ENCODE measurements at regions not wholly inside any gene's neighbourhood (a gene's known extent, or its start where the extent isn't known, plus 50 kb on each side); places are given as distances from the start of the nearest gene placed in this dataset.

DNA sequence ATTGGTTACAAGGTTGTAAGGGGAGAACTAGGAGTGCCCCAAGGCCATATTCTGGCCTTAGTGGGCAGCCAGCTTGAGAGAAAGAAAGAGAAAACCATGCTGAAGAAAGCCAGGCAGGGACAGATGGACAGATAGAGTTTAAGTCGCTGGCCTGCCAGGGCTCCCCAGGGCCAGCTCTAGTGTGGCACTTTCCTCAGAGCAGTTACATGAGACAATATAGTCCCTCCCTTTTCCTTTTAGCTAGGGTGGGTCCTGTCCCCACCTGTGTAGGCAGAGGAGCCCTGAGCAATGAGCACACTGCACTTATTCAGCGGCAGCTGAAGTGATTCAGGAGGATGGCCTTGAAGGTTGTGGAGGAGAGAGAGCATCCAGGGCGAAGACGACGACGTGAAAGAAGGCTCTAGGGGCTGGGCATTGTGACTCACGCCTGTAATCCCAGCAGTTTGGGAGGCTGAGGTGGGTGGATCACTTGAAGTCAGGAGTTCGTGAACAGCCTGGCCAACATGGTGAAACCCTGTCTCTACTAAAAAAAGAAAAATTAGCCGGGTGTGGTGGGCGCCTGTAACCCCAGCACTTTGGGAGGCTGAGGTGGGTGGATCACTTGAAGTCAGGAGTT lies 152.0 kb upstream of the SLC1A4 start:
- H3K36me3 ChIP-seq (ENCODE audit: insufficient read depth, low read length): no peaks in the 10 kb centered on the region
- H3K4me1 ChIP-seq (ENCODE audit: insufficient read depth, low read length): no peaks in the 10 kb centered on the region
- H3K9me3 ChIP-seq (ENCODE audit: low read length): no peaks in the 10 kb centered on the region
- no peak overlapping the region for H3K4me3 ChIP-seq (ENCODE audit: low read length)
- H2AFZ ChIP-seq (ENCODE audit: low read depth, low read length): no peak overlapping the region
- peaks cover 2% of the 10 kb centered on the region for H3K27me3 ChIP-seq (ENCODE audit: insufficient read depth, low read length)

DNA sequence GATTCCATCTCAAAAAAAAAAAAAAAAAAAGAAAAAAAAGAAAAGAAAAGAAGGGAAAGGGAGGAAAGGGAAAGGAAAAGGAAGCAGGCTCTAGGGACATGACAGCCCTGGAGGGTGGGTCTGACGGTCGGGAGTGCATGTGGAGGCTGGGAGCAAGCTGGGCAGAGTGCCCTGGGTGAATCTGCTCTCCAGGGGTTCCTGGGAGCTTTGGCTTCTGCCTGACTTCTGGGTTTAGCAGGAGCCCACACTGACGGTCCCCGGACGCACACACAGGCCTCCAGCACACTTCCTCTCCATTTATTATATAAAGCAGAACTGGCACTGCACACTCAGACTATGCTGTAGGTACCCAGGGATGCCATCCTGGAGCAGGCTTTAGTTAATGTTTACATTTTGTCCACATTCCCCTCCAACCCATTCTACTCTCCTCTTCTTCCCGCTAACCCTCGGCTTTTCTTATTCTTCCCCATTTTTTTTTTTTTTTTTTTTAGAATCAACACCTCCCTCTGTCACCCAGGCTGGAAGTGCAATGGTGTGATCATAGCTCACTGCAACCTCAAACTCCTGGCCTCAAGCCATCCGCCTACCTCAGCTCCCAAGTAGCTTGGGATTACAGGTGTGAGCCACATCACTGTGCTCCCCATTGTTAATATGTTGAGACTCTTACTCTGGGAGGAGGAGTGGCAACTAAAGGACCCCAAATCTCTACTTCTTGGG lies 151.1 kb upstream of the SLC1A4 start:
- no peaks in the 10 kb centered on the region for H3K9me3 ChIP-seq (ENCODE audit: low read length)
- H3K4me3 ChIP-seq (ENCODE audit: low read length): no peak overlapping the region
- H3K27me3 ChIP-seq (ENCODE audit: insufficient read depth, low read length): peaks cover 2% of the 10 kb centered on the region
- no peaks in the 10 kb centered on the region for H3K36me3 ChIP-seq (ENCODE audit: insufficient read depth, low read length)
- no peak overlapping the region for H2AFZ ChIP-seq (ENCODE audit: low read depth, low read length)
- H3K4me1 ChIP-seq (ENCODE audit: insufficient read depth, low read length): no peaks in the 10 kb centered on the region

DNA sequence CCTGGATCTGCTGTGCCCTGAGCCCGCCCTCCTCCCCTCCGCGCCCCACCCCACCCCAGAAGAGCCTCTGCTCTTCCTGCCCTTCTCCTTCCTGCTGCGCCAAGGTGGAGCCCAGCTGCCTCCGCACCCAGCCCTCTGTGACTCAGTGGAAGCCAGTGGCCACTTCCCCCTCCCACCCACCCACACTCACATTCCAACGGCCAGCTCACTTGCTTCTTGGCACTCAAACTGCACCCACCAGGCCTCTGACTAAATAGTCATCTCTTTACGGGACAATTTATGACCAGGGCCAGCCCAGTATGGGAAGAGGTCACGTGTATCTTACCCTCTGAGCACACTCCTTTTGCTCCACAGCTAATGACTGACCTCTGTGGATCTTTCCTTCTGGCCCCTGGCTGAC lies 150.4 kb upstream of the SLC1A4 start:
- Histone ChIP-seq H3K27me3 (ENCODE audit: insufficient read depth, low read length) (peaks cover 2% of the 10 kb centered on the region), H3K9me3 (ENCODE audit: low read length) (no peaks in the 10 kb centered on the region), H3K4me1 (ENCODE audit: insufficient read depth, low read length) (no peaks in the 10 kb centered on the region), H3K4me3 (ENCODE audit: low read length) (no peak overlapping the region), H3K36me3 (ENCODE audit: insufficient read depth, low read length) (no peaks in the 10 kb centered on the region), H2AFZ (ENCODE audit: low read depth, low read length) (no peak overlapping the region)

DNA sequence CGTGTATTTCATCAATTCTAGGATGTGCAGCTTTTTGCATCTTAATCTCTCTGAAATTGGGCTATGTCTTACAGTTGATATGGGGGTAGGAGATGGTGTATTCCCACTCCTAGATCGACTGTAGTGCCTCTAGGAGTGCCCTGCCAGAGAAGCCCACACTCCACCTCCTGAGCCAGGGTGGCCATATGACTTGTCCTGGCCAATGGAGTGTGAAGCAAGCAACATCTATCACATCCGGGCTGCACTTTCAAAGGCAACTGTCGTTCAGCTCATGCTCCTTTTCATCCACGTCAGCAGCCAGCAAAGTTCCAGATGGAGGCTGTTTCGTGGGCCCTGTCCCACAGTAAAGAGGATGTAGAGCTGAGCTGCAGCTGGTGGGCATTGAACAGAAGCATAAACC lies 149.4 kb upstream of the SLC1A4 start:
- Histone ChIP-seq H2AFZ (ENCODE audit: low read depth, low read length) (no peak overlapping the region), H3K4me3 (ENCODE audit: low read length) (no peak overlapping the region), H3K27me3 (ENCODE audit: insufficient read depth, low read length) (peaks cover 2% of the 10 kb centered on the region), H3K9me3 (ENCODE audit: low read length) (no peaks in the 10 kb centered on the region), H3K4me1 (ENCODE audit: insufficient read depth, low read length) (no peaks in the 10 kb centered on the region), H3K36me3 (ENCODE audit: insufficient read depth, low read length) (no peaks in the 10 kb centered on the region)

DNA sequence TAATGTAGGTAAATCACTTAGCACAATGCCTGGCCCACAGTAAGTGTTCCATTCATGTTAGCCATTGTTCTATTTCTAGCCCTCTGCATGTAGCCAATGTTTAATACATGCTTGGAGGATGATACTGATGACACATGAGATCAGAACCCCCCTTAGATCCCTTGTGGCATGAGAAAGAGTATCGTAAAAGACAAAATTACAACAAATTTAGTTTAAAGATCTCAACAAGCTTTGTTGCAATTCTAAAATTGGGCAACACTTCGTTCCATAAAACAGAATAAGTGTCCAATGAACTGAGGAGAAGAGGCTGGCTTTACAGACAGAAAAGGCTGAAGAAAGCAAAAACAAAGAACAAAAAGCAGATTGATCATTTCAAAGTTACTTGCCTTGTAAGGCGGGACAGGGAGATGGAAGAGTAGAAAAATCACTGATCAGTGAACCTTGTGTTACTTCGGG lies 148.7 kb upstream of the SLC1A4 start:
- Histone ChIP-seq H3K27me3 (ENCODE audit: insufficient read depth, low read length) (peaks cover 2% of the 10 kb centered on the region), H2AFZ (ENCODE audit: low read depth, low read length) (no peak overlapping the region), H3K4me1 (ENCODE audit: insufficient read depth, low read length) (peaks cover 3% of the 10 kb centered on the region), H3K36me3 (ENCODE audit: insufficient read depth, low read length) (no peaks in the 10 kb centered on the region), H3K9me3 (ENCODE audit: low read length) (no peaks in the 10 kb centered on the region), H3K4me3 (ENCODE audit: low read length) (no peak overlapping the region)

DNA sequence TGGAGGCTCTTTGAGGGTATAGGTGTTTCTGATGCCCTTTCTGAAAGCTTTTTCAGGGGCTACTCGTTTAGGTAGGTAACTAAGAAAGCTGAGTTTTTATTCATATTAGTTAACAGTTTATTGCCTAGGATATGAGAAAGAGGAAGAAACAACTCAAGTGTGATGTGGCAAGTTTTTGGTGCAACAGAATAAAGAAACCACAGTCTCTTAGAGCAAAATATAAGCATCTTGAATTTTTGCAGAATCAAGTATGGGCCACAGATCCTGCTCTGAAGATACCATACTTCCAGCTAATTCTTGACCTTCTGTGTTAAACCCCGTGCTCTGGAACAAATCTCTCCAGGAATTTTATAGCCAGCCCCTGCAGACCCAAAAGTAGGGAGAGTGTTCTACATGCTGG lies 147.7 kb upstream of the SLC1A4 start:
- Histone ChIP-seq H3K9me3 (ENCODE audit: low read length) (no peaks in the 10 kb centered on the region), H3K27me3 (ENCODE audit: insufficient read depth, low read length) (no peaks in the 10 kb centered on the region), H3K4me3 (ENCODE audit: low read length) (no peak overlapping the region), H3K4me1 (ENCODE audit: insufficient read depth, low read length) (peaks cover 13% of the 10 kb centered on the region), H3K36me3 (ENCODE audit: insufficient read depth, low read length) (no peaks in the 10 kb centered on the region), H2AFZ (ENCODE audit: low read depth, low read length) (no peak overlapping the region)

DNA sequence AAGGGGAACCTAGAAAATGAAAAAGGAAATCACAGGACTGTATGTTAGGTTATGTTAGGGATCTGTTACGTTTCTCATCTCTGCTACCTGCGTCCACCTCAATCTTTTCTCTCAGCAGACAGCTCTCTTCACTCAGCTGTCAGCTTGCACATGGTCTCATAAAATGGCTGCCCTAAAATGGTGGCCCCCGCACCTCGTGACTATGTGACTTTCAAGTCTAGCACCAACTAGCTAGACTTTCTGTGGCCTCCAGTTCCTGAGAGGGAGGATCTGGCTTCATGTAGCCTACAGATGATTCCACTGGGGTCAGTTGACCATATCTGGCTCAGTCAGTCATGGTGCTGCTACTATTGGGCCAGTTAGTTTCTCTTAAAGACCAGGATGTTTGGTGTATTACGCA lies 147.2 kb upstream of the SLC1A4 start:
- Histone ChIP-seq H2AFZ (ENCODE audit: low read depth, low read length) (no peak overlapping the region), H3K27me3 (ENCODE audit: insufficient read depth, low read length) (no peaks in the 10 kb centered on the region), H3K4me3 (ENCODE audit: low read length) (no peak overlapping the region), H3K9me3 (ENCODE audit: low read length) (no peaks in the 10 kb centered on the region), H3K4me1 (ENCODE audit: insufficient read depth, low read length) (peaks cover 18% of the 10 kb centered on the region), H3K36me3 (ENCODE audit: insufficient read depth, low read length) (no peaks in the 10 kb centered on the region)

DNA sequence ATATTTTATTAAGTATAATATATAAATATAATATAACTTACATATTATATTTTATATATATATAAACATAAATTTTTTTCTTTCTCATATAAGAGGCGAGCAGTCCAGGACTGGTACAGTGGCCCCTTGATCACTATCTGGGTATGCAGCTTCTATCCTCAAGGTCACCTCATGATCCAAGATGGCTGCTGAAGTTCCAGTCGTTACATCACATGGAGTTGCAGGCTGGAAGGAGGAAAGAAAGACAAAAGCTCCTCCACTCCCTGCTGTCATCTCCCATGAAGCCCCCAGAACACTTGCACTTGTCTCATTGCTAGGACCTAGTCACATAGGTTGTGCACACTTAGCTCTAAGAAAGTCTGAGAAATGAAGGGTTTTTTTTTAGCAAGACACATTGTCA lies 145.1 kb upstream of the SLC1A4 start:
- Histone ChIP-seq H3K4me1 (ENCODE audit: insufficient read depth, low read length) (peaks cover 25% of the 10 kb centered on the region), H3K36me3 (ENCODE audit: insufficient read depth, low read length) (no peaks in the 10 kb centered on the region), H3K4me3 (ENCODE audit: low read length) (no peak overlapping the region), H3K9me3 (ENCODE audit: low read length) (no peaks in the 10 kb centered on the region), H3K27me3 (ENCODE audit: insufficient read depth, low read length) (no peaks in the 10 kb centered on the region), H2AFZ (ENCODE audit: low read depth, low read length) (no peak overlapping the region)

DNA sequence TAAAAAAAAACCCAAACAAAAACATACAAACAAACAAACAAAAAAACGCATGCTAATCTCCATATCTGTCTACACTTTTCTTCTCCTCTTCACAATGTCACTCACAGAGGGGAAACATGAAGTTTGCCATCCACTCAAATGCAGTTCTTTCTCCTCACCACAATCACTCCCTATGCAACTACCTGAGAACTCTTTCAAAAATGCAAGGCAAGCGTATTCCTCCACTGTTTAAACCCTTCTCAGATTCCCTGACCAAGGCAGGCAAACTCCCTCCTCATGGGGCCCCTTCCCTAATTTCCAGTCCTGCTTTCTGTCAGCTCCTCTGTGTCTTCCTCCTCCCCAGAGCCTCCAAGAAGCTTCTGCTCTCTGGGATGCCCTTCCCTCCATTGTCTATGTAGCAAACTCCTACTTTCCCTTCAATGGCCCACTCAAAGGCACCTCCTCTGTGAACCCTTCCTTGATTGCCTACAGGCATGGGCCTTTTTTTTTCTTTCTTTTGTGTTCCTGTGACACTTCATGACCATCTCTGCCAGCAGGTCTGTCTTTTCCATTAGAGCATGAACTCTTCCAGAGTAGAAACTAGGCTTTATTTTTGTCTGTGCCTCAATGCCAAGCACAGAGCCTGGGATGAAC lies 143.8 kb upstream of the SLC1A4 start:
- Histone ChIP-seq H3K27me3 (ENCODE audit: insufficient read depth, low read length) (no peaks in the 10 kb centered on the region), H2AFZ (ENCODE audit: low read depth, low read length) (no peak overlapping the region), H3K4me3 (ENCODE audit: low read length) (no peak overlapping the region), H3K9me3 (ENCODE audit: low read length) (no peaks in the 10 kb centered on the region), H3K4me1 (ENCODE audit: insufficient read depth, low read length) (peaks cover 25% of the 10 kb centered on the region), H3K36me3 (ENCODE audit: insufficient read depth, low read length) (no peaks in the 10 kb centered on the region)

DNA sequence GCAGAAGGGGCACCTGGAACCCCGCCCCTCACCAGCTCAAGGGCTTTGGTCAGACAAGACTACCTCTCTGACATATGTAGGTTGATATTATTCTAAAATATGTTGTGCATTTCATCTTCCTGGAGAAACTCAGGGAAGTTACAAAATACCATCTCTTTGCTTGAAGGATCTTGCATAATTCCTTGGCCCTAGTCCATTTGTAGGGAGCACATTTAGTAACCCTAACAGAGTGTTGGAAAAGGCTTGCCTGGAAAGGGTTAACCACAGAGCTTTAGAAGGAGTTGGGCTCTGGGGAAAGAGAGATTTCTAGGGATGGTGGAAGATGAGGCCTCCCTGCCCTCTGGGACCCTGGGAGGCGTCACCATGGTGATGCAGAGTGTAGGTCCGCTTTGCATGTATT lies 143.0 kb upstream of the SLC1A4 start:
- H3K4me1 ChIP-seq (ENCODE audit: insufficient read depth, low read length): peaks cover 25% of the 10 kb centered on the region
- no peak overlapping the region for H2AFZ ChIP-seq (ENCODE audit: low read depth, low read length)
- no peaks in the 10 kb centered on the region for H3K27me3 ChIP-seq (ENCODE audit: insufficient read depth, low read length)
- no peak overlapping the region for H3K4me3 ChIP-seq (ENCODE audit: low read length)
- H3K36me3 ChIP-seq (ENCODE audit: insufficient read depth, low read length): no peaks in the 10 kb centered on the region
- no peaks in the 10 kb centered on the region for H3K9me3 ChIP-seq (ENCODE audit: low read length)

DNA sequence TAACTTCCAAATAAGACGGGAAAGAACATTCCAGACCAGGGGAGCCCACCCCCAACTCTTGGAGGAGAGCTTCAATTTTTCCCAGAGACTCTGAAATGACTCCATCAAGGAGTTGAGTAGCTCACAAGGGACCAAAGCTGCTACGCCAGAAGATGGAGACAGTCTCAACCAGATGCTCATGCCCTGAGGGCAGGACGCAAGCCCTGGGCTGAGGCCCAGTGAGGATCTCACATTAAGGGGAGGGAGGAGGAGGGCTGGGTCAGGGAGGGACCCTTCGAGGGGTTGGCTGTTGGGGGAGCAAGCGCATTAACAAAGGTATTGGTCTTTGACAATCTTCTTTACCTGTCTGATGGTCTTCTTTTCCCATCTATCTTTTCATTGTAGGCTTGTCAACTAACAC lies 141.3 kb upstream of the SLC1A4 start:
- H3K9me3 ChIP-seq (ENCODE audit: low read length): no peaks in the 10 kb centered on the region
- no peaks in the 10 kb centered on the region for H3K27me3 ChIP-seq (ENCODE audit: insufficient read depth, low read length)
- H2AFZ ChIP-seq (ENCODE audit: low read depth, low read length): no peak overlapping the region
- H3K4me3 ChIP-seq (ENCODE audit: low read length): no peak overlapping the region
- no peaks in the 10 kb centered on the region for H3K36me3 ChIP-seq (ENCODE audit: insufficient read depth, low read length)
- peaks cover 28% of the 10 kb centered on the region for H3K4me1 ChIP-seq (ENCODE audit: insufficient read depth, low read length)

DNA sequence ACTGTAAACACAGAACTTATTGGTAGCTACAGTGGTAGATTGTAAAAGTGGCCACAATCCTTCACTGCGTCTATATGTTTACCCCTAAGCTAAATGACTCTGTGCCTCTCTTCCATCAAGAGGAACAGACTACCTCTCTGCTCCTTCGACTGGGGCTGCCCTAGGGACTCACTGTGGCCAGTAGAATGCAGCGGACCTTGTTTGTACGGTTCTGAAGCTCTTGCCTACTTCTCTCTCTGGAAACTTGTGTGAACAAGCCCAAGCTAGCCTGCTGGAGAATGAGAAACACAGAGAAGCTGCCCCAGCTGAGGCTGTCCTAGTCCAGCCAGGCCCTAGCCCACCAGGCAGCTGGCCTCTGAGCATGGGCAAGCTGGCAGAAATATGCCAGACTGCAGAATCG lies 140.8 kb upstream of the SLC1A4 start:
- H3K9me3 ChIP-seq (ENCODE audit: low read length): no peaks in the 10 kb centered on the region
- no peak overlapping the region for H3K4me3 ChIP-seq (ENCODE audit: low read length)
- H3K4me1 ChIP-seq (ENCODE audit: insufficient read depth, low read length): peaks cover 29% of the 10 kb centered on the region
- H2AFZ ChIP-seq (ENCODE audit: low read depth, low read length): no peak overlapping the region
- H3K36me3 ChIP-seq (ENCODE audit: insufficient read depth, low read length): no peaks in the 10 kb centered on the region
- no peaks in the 10 kb centered on the region for H3K27me3 ChIP-seq (ENCODE audit: insufficient read depth, low read length)

DNA sequence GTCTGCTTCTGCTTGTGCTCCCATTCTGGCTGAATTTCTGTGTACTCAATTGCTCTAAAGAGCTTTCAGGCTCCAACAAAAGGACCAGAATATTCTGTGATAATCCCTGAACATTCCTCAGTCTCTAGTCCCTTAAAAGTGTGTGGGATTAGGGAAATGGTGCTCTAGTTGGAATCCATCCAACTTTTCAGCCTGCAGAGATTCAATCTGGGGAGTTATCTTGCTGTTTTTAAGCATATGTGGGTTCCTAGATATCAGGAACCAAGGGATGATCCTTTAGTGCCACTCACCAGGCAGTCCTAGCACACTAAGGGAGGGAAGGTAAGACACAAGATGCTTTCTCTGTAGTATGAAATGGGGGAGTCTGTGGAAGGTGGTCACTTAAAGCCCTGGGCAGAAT lies 140.3 kb upstream of the SLC1A4 start:
- Histone ChIP-seq H3K36me3 (ENCODE audit: insufficient read depth, low read length) (no peaks in the 10 kb centered on the region), H3K4me1 (ENCODE audit: insufficient read depth, low read length) (peaks cover 29% of the 10 kb centered on the region), H3K9me3 (ENCODE audit: low read length) (no peaks in the 10 kb centered on the region), H3K27me3 (ENCODE audit: insufficient read depth, low read length) (no peaks in the 10 kb centered on the region), H3K4me3 (ENCODE audit: low read length) (no peak overlapping the region), H2AFZ (ENCODE audit: low read depth, low read length) (no peak overlapping the region)

All from neuron (in vitro differentiated cells).